ENCODE measurements at regions not wholly inside any gene's neighbourhood (a gene's known extent, or its start where the extent isn't known, plus 50 kb on each side); places are given as distances from the start of the nearest gene placed in this dataset.
"Not testable (repeated sequence)": the region's sequence is repeated elsewhere in the genome, so short reads cannot be mapped to it uniquely, and the experiment has no call there.

GRCh38 chr15:38992930-38993329 lies 428.3 kb upstream of the RASGRP1 start:
- TF ChIP-seq CTCF (IDR thresholded peaks at IDR 0.05; ENCODE audit: low read depth, low read length) = no peak
- H3K4me3 ChIP-seq (ENCODE audit: low read depth, low read length) = no peak overlapping the region

- H3K4me3 ChIP-seq (ENCODE audit: low read depth, low read length) = no peak overlapping the region
- TF ChIP-seq CTCF (IDR thresholded peaks at IDR 0.05; ENCODE audit: low read depth, low read length) = no peak
Measured at GRCh38 chr15:38994310-38994709, 429.7 kb upstream of the RASGRP1 start.

GRCh38 chr15:38996111-38996631 lies 431.6 kb upstream of the RASGRP1 start:
- H3K4me3 ChIP-seq (ENCODE audit: low read depth, low read length) = no peak overlapping the region
- TF ChIP-seq CTCF (IDR thresholded peaks at IDR 0.05; ENCODE audit: low read depth, low read length) = no peak

DNA sequence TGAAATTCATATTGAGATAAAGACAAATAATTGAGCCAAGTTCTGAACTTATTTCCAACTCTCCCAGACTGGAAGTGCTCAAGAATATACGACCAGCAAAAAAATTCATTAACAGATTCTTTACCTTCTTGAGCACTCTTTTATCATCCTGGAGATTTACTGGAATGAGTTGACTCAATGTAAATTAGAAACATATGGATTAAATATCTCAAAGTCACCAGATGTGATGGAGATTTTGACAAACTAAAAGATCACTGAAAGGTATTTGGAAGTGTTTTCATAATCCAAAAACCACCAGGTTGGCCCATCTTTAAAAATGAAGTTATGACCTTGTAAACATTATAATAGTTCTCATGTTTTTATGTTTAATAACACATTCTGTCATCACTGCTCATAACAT lies 433.2 kb upstream of the RASGRP1 start:
- TF ChIP-seq CTCF (IDR thresholded peaks at IDR 0.05; ENCODE audit: low read depth, low read length) = no peak

GRCh38 chr15:39000008-39000734 lies 435.6 kb upstream of the RASGRP1 start:
- H3K4me3 ChIP-seq (ENCODE audit: low read depth, low read length) = no peak overlapping the region
- no peak for TF ChIP-seq CTCF (IDR thresholded peaks at IDR 0.05; ENCODE audit: low read depth, low read length)

More for the DNA sequence above, 433.2 kb upstream of the RASGRP1 start:
- H3K4me3 ChIP-seq (ENCODE audit: low read depth, low read length) = no peak overlapping the region

DNA sequence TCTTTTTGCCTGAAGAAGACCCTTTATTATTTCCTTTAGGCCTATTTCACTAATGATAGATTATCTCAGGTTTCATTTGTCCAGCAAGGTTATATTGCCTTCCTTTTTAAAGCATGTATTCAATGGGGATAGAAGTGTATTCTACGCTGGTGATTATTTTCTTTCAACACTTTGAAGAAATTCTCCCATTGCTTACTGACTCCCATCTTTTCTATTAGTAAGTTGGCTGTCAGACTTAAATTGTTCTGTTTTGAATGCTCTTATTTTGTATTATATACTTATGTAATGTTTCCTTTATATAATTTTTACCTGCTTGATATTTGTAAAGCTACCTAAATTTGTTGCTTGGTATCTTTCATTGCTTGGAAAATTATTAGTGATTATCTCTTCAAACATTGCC lies 445.1 kb upstream of the RASGRP1 start:
- H3K4me3 ChIP-seq (ENCODE audit: low read depth, low read length) = no peak overlapping the region
- TF ChIP-seq CTCF (IDR thresholded peaks at IDR 0.05; ENCODE audit: low read depth, low read length) = no peak

DNA sequence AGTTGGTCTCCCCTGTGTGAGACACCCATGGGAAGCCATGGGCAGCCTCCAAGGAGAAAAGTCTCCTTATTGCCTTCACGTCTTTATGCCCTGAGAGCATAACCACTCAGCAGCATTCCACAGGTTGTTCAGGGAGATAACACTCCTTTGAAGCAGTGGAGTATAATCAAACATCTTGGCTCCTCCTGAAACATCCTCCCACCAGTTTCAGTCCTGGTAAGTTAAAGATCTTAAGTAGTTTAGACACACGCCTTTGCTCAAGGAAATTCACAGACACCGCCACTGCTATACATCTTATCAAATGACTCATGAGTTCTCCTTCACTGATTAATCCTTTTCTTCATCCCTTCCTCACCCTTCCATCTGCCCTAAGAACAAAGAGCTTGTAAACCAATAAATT lies 446.5 kb upstream of the RASGRP1 start:
- not testable (repeated sequence) for H3K4me3 ChIP-seq (ENCODE audit: low read depth, low read length)

DNA sequence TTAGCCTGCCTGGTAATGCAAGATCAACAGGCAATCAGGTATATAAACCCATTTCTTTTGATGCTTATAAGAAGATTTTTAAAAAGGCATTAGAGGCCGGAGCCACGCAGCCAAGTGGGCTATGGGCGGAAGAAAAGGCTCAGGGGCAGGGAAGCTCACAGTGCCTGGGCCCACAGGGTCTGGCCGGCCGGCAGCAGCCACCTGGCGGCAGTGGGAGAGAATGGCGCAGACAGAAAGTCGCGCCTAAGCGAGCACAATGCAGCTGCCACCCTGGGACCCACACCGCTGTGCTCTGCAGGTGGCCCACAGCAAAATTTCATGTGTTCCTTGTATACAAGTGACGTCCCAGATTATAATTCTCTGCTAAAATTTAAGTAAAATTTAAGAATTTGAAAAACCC lies 448.6 kb upstream of the RASGRP1 start:
- TF ChIP-seq CTCF (IDR thresholded peaks at IDR 0.05; ENCODE audit: low read depth, low read length) = no peak
- H3K4me3 ChIP-seq (ENCODE audit: low read depth, low read length) = no peak overlapping the region

Measured in WI38 (cell line).